SKM-1 (cell line): ENCODE measurements at regions not wholly inside any gene's neighbourhood (a gene's known extent, or its start where the extent isn't known, plus 50 kb on each side); places are given as distances from the start of the nearest gene placed in this dataset.

Experiments
- DNase-seq: peaks from one replicate; lab custom pipeline; 2025; ENCODE audit not compliant: unreplicated experiment; lab: John Stamatoyannopoulos, UW

GRCh38 chr13:26839682-26840081, 79.1 kb upstream of the GPR12 start:
- no peak for DNase-seq

DNA sequence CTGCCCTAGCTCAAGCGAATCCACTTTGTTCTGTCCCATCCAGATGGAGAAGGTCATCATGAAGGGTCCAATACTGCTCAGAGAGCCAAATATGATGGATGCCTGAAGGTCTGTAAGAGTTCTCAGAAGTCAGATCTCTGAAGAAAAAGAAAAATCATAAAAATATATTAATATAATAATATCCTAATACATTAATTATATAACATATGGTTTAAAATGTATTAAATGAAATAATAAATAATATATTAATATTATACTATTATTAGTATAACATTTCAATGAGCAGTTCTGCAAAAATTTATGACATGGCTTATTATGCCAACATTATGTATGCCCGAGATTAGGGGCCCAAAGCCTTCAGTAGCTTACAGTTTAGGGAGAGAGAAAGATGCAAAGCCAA, 78.2 kb upstream of the GPR12 start:
- no peak for DNase-seq

DNA sequence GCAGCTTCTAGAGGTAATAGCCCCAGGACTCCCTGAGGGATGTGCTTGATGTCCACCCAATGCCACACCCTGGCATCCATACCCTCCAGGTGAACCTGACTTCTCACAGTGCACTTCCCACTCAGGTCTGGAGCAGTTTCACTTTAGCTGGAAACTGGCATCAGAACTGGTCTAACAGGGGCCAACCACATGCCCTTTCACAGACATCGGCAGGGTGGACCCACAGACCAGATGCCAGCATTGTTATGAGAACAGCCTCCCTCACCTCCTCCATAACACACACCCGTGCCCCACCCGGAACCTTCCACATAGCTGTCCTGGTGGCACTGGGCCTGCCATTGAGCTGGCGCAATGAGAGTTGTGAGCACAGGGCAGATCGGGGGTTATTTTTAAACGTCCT, 77.4 kb upstream of the GPR12 start:
- no peak for DNase-seq

DNA sequence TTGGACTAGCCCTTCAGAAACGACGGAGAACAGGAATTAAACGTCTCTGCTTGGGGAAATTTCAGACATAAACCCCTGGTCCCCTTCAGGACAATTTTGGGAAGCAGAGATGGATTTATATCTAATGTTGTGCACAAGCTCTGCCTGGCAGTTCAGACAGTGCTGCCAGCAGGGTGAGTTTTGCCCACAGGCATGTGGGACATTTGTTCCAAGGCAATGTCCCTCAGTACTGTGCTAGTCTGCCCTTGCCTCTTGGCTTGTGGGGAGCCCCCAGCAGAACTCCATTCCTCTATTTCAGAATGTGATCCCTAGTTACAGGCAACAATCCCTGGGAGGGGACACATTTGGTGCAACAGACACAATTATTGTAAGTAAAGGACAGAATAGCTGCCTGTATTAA, 76.5 kb upstream of the GPR12 start:
- DNase-seq, result no peak

GRCh38 chr13:26836626-26837025, 76.0 kb upstream of the GPR12 start:
- DNase-seq, result no peak

GRCh38 chr13:26834646-26835045, 74.1 kb upstream of the GPR12 start:
- no peak for DNase-seq

GRCh38 chr13:26831336-26831908, 70.8 kb upstream of the GPR12 start:
- no peak for DNase-seq

- DNase-seq, result no peak
These were observed 69.1 kb upstream of the GPR12 start for GRCh38 chr13:26829716-26830115.

DNA sequence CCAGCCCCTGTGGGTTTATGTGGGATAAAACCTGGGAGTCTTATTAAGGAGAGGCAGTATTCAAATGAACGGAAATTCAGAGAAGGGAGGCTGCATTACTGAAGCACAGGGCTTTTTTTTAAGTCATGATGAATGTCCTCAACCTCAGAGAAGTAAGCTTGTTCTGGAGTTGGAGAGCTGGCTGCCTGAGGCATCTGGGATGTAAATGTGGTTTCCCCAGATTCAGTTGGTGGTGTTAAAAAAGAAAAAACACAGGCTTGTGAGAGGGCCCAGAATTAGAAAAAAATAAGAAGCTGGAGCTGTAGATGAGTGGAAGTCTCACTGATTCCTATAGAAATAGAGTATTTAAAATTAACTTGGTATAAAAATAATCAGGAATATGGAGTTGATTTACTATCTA, 64.0 kb upstream of the GPR12 start:
- DNase-seq, result no peak

DNA sequence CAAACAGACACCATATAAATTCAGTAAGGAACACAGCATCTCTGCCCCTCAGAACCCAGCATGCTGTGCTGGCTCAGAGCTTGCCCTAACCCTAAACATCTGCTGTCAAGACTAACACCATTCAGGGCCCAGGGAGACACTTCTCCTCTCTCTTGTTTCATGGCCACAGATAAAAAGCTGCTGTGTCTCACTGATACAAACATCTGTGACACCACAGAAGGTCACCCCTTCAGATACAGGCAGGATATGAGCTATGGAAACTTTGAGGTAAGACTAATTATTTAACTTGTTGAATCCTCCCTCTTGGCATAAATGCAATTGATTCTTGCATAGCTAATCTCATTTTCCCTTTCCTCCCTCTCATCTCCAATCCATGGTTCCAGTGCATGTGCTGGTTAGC, 61.6 kb upstream of the GPR12 start:
- no peak for DNase-seq

DNA sequence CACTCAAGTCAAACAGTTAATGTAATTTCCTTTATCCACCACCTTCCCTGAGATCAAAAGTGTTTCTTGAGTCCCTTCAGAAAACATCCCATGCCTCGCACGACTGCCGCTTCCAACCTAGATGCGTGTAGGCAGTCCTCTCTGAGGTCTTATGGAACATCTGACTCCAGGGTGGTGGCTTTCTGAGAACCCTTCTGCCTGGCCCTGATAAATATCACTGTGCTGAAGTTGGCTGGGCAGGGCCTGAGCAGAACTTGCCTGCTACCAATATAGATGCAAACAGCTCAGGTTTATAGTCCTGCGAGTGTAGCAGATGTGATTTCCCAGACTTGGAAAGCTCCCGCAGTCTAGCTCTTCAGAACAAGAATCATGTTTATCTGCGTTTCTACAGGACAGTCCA, 61.1 kb upstream of the GPR12 start:
- no peak for DNase-seq

DNA sequence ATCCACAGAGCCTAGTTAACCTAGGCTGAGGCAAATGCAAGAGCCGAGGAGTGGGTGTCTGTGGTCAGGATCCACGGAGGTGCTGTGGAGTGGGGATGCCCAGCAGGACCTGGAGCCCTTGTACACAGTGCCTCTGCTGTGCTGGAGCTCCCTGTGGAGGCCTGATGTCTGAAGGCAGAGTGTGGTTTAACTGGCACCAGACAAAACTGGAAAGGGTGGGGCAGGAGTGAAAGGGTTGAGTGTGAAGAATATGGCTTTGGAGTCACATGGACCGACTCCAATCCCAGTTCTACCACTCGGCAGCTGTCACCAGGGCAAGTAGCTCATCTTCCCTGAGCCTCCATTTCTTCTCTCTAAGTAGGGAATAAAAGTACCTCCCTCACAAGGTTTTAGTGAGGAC, 60.3 kb upstream of the GPR12 start:
- no peak for DNase-seq

DNA sequence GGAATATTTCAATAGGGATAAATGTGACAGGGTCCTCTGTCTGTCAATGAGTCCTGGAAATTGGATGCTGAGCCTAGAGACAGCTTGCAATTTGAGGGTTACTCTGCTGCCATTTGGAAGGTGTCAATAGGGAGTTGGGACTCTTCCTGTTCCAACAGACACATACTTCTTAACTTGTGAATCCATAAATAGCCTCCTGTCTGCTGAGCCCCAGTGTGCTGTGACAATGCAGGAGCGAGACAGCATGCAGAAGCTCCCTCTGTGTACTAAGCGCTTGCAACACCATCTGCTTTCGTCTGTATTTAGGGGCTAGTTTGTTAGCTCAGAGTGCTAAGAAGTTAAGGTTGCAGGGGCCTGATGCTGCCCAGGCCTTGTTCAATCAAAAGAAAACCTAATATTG, 58.5 kb upstream of the GPR12 start:
- DNase-seq, result no peak

GRCh38 chr13:26816881-26817280, 56.3 kb upstream of the GPR12 start:
- DNase-seq, result no peak

GRCh38 chr13:26813980-26814348, 53.4 kb upstream of the GPR12 start:
- no peak for DNase-seq

- DNase-seq, result no peak
These were observed 52.9 kb upstream of the GPR12 start for GRCh38 chr13:26813321-26813979.

- no peak for DNase-seq
These were observed 51.0 kb upstream of the GPR12 start for GRCh38 chr13:26811581-26811980.
